ENCODE measurements at regions not wholly inside any gene's neighbourhood (a gene's known extent, or its start where the extent isn't known, plus 50 kb on each side); places are given as distances from the start of the nearest gene placed in this dataset.

DNA sequence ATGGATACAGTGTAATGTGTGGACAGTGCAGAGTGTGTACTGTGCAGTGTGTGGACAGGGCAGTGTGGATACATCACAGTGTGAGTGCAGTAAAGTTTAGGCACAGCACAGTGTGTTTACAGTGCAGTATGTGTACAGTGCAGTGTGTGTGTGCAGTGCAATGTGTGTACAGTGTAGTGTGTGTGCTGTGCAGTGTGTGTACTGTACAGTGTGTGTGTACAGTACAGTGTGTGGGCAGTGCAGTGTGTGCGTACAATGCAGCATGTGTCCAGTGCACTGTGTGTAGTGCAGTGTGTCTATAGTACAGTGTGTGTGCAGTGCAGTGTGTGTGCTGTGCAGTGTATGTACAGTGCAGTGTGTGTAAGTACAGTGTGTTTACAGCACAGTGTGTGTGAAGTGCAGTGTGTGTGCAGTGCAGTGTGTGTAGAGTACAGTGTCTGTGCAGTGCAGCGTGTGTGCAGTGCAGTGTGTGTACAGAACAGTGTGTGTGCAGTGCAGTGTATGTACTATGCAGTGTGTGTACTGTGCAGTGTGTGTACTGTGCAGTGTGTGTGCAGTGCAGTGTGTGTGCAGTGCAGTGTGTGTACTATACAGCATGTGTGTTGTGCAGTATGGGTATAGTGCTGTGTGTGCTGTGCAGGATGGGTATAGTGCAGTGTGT lies 385.2 kb downstream of the KIF16B start:
- no peak for DNase-seq
- no TSS peak for BruUV-seq (replicated peaks)
- Histone ChIP-seq H3K27me3 (ENCODE audit: low read length) (no peaks in the 10 kb centered on the region), H3F3A (ENCODE audit: low read length, unreplicated experiment) (no peaks in the 10 kb centered on the region), H3K36me3 (ENCODE audit: low read depth, low read length) (no peaks in the 10 kb centered on the region), H3K9me3 (ENCODE audit: low read length) (no peaks in the 10 kb centered on the region), H3K4me1 (ENCODE audit: insufficient read depth, low read length) (no peaks in the 10 kb centered on the region), H3K79me2 (ENCODE audit: low read length) (no peaks in the 10 kb centered on the region), H3K27ac (ENCODE audit: low read length) (no peak overlapping the region), H3K4me2 (ENCODE audit: low read length) (no peak overlapping the region), H3K4me3 (ENCODE audit: low read length) (no peak overlapping the region), H3K9ac (ENCODE audit: low read length) (no peak overlapping the region), H3K9me2 (replicated peaks; ENCODE audit: low read length) (no peaks in the 10 kb centered on the region), H4K20me1 (ENCODE audit: low read length) (no peaks in the 10 kb centered on the region), H2AFZ (ENCODE audit: low read length) (no peak overlapping the region)
- ATAC-seq, result no peak
- ChIA-PET CTCF (no interaction called here), POLR2A (ENCODE audit: unreplicated experiment) (no interaction called here)
- no peak for TF ChIP-seq EZH2phosphoT487 (IDR thresholded peaks at IDR 0.05; ENCODE audit: borderline replicate concordance, low read length)
- TF ChIP-seq, protein P1, sequence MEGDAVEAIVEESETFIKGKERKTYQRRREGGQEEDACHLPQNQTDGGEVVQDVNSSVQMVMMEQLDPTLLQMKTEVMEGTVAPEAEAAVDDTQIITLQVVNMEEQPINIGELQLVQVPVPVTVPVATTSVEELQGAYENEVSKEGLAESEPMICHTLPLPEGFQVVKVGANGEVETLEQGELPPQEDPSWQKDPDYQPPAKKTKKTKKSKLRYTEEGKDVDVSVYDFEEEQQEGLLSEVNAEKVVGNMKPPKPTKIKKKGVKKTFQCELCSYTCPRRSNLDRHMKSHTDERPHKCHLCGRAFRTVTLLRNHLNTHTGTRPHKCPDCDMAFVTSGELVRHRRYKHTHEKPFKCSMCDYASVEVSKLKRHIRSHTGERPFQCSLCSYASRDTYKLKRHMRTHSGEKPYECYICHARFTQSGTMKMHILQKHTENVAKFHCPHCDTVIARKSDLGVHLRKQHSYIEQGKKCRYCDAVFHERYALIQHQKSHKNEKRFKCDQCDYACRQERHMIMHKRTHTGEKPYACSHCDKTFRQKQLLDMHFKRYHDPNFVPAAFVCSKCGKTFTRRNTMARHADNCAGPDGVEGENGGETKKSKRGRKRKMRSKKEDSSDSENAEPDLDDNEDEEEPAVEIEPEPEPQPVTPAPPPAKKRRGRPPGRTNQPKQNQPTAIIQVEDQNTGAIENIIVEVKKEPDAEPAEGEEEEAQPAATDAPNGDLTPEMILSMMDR (conservative IDR thresholded peaks at IDR 0.05; ENCODE audit: low read depth, low read length), result no peak
- intact Hi-C loops (cut with micrococcal nuclease), result no loop called here

DNA sequence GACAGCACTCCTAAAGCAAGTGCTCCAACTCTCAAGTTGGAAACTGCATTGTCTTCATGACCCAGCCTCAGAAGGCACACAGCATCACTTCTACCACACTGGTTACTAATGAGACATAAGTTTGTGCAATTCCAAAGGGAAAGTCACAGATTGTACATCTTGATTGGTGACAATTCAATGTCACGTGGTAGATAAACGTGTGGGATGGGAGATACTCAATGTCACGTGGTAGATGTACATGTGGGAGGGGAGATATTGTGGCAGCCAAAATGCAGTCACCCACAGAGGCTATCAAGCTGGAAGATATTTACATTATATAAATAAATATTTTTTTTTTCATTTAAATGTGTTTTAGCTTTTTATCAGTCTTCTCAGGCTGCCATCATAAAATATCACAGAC lies 393.3 kb downstream of the KIF16B start:
- Histone ChIP-seq H3K9me2 (replicated peaks; ENCODE audit: low read length) (no peaks in the 10 kb centered on the region; the same call in 1 of the 2 replicates), H3K9ac (ENCODE audit: low read length) (no peak overlapping the region), H3K4me2 (ENCODE audit: low read length) (no peak overlapping the region), H3F3A (ENCODE audit: low read length, unreplicated experiment) (no peaks in the 10 kb centered on the region), H3K79me2 (ENCODE audit: low read length) (no peaks in the 10 kb centered on the region), H2AFZ (ENCODE audit: low read length) (no peak overlapping the region), H3K36me3 (ENCODE audit: low read depth, low read length) (no peaks in the 10 kb centered on the region), H3K9me3 (ENCODE audit: low read length) (no peaks in the 10 kb centered on the region), H3K4me1 (ENCODE audit: insufficient read depth, low read length) (no peaks in the 10 kb centered on the region), H4K20me1 (ENCODE audit: low read length) (no peaks in the 10 kb centered on the region), H3K27me3 (ENCODE audit: low read length) (no peaks in the 10 kb centered on the region), H3K4me3 (ENCODE audit: low read length) (no peak overlapping the region), H3K27ac (ENCODE audit: low read length) (no peak overlapping the region)
- ATAC-seq, result no peak
- TF ChIP-seq, protein P1 (conservative IDR thresholded peaks at IDR 0.05; ENCODE audit: low read depth, low read length), result no peak
- POLR2A ChIA-PET (ENCODE audit: unreplicated experiment), result no interaction called here
- DNase-seq, result no peak
- CTCF ChIA-PET, result no interaction called here
- no TSS peak for BruUV-seq (replicated peaks)
- intact Hi-C loops (cut with micrococcal nuclease), result no loop called here

DNA sequence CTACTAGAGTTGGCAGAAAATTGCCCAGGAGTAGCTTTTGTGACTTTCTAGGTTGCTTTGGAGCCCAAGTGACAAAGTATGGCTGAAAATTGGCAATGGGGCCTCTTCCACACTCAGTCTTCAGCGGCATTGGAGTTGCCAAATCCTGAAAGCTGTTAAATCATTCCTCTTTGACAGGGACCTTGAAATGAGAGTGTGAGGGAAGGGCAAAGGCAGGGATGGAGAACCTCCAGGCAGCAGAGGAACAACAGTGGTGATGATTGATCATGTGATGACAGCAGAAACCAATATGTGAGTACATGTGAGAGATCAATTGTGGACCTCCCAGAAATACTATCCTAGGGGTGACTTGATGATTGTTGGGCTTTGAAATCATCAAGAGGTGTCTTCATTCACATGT lies 393.9 kb downstream of the KIF16B start:
- no peaks in the 10 kb centered on the region for H3K36me3 ChIP-seq (ENCODE audit: low read depth, low read length)
- H4K20me1 ChIP-seq (ENCODE audit: low read length), result no peaks in the 10 kb centered on the region
- intact Hi-C loops (cut with micrococcal nuclease), result no loop called here
- no peaks in the 10 kb centered on the region for H3F3A ChIP-seq (ENCODE audit: low read length, unreplicated experiment)
- H3K27ac ChIP-seq (ENCODE audit: low read length), result no peak overlapping the region
- no peaks in the 10 kb centered on the region for H3K4me1 ChIP-seq (ENCODE audit: insufficient read depth, low read length)
- no peaks in the 10 kb centered on the region; the same call in 1 of the 2 replicates for H3K9me2 ChIP-seq (replicated peaks; ENCODE audit: low read length)
- no peaks in the 10 kb centered on the region for H3K27me3 ChIP-seq (ENCODE audit: low read length)
- no TSS peak for BruUV-seq (replicated peaks)
- H3K4me2 ChIP-seq (ENCODE audit: low read length), result no peak overlapping the region
- no peak overlapping the region for H2AFZ ChIP-seq (ENCODE audit: low read length)
- TF ChIP-seq EZH2phosphoT487 (IDR thresholded peaks at IDR 0.05; ENCODE audit: borderline replicate concordance, low read length), result no peak
- no peak for TF ChIP-seq EZH2 (IDR thresholded peaks at IDR 0.05; ENCODE audit: low read length, unreplicated experiment)
- TF ChIP-seq, protein P1 (conservative IDR thresholded peaks at IDR 0.05; ENCODE audit: low read depth, low read length), result no peak
- DNase-seq, result no peak
- H3K9me3 ChIP-seq (ENCODE audit: low read length), result no peaks in the 10 kb centered on the region
- H3K4me3 ChIP-seq (ENCODE audit: low read length), result no peak overlapping the region
- no peaks in the 10 kb centered on the region for H3K79me2 ChIP-seq (ENCODE audit: low read length)
- H3K9ac ChIP-seq (ENCODE audit: low read length), result no peak overlapping the region
- ATAC-seq, result no peak
- CTCF ChIA-PET, result no interaction called here
- POLR2A ChIA-PET (ENCODE audit: unreplicated experiment), result no interaction called here
